Peyer's patch (tissue), 4 donors: ENCODE measurements at regions not wholly inside any gene's neighbourhood (a gene's known extent, or its start where the extent isn't known, plus 50 kb on each side); places are given as distances from the start of the nearest gene placed in this dataset.

ENCODE experiments used
- CTCF ChIP-seq, 6 experiments: fragments of 450-650 bp in 4 of 6; fragments of 200-600 bp in 2 of 6; sonication (generic) in 1 of 6; IDR thresholded peaks; one replicate each; pipeline ENCODE4 v1.5.1; 2017 to 2019; ENCODE audit warnings: antibody characterized with exemption in 6 of 6, mild to moderate bottlenecking in 3 of 6, moderate library complexity in 1 of 6
- POLR2A ChIP-seq, 2 donors: fragments of 450-650 bp; IDR thresholded peaks; one replicate each; pipeline ENCODE4 v1.5.1; 2017; ENCODE audit warnings: antibody characterized with exemption in 2 of 2, mild to moderate bottlenecking in 2 of 2, moderate library complexity in 2 of 2

GRCh38 chr6:14642842-14643241 lies 525.3 kb downstream of the CD83 start:
- no peak for TF ChIP-seq POLR2A (IDR thresholded peaks at IDR 0.05)
- no peak for TF ChIP-seq CTCF (IDR thresholded peaks at IDR 0.05)
